ENCODE measurements at regions not wholly inside any gene's neighbourhood (a gene's known extent, or its start where the extent isn't known, plus 50 kb on each side); places are given as distances from the start of the nearest gene placed in this dataset.
"Not testable (repeated sequence)": the region's sequence is repeated elsewhere in the genome, so short reads cannot be mapped to it uniquely, and the experiment has no call there.

DNA sequence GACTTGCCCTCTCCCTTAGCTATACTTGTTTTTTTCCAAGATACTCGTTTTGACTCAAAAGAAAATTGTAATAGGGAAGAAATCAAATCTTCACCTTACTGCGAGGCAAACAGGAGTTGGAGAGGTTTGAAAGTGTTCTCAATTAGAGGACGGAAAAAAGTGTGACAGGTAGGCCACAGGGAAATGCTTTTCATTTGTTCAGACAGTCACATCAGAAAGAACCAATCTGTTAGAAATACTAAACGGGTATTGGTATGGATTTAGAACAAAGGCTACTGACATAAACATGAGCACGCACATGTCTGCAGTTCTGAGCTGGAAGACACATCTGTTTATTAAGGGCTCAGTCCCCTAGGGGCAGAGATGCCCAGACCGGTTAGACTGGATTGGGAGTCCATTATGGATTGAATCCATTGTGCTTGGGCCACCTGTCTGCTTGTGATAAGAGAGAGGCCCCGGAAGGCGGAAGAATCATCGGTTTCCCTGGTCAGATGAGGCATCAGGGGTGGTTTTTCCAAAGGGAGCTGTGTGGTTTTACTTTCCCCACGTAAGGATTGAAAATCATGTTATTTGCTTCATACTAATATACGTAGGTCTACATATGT is 220.9 kb upstream of the MYLIP start:
- DNase-seq (ENCODE audit: low read depth): no peak
- no peak overlapping the region for H3K4me3 ChIP-seq (ENCODE audit: low read depth, low read length)
- TF ChIP-seq, protein P1, sequence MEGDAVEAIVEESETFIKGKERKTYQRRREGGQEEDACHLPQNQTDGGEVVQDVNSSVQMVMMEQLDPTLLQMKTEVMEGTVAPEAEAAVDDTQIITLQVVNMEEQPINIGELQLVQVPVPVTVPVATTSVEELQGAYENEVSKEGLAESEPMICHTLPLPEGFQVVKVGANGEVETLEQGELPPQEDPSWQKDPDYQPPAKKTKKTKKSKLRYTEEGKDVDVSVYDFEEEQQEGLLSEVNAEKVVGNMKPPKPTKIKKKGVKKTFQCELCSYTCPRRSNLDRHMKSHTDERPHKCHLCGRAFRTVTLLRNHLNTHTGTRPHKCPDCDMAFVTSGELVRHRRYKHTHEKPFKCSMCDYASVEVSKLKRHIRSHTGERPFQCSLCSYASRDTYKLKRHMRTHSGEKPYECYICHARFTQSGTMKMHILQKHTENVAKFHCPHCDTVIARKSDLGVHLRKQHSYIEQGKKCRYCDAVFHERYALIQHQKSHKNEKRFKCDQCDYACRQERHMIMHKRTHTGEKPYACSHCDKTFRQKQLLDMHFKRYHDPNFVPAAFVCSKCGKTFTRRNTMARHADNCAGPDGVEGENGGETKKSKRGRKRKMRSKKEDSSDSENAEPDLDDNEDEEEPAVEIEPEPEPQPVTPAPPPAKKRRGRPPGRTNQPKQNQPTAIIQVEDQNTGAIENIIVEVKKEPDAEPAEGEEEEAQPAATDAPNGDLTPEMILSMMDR (IDR thresholded peaks at IDR 0.05; ENCODE audit: insufficient read depth, low read length): no peak

DNA sequence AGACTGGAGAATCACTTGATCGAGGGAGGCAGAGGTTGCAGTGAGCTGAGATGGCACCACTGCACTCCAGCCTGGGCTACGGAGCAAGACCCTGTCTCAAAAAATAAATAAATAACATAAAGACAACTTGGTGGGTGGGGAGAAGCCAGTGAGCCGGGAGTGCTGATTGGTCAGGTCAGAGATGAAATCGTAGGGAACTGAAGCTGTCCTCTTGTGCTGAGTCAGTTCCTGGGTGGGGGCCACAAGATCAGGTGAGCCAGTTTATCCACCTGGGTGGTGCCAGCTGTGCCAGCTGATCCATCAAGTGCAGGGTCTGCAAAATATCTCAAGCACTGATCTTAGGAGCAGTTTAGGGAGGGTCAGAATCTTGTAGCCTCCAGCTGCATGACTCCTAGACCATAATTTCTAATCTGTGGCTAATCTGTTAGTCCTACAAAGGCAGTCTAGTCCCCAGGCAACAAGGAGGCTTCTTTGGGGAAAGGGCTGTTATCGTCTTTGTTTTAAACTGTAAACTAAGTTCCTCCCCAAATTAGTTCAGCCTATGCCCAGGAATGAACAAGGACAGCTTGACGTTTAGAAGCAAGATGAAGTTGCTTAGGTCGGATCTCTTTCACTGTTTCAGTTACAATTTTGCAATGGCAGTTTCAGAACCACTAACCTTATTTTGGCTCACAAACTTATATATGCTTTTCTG is 221.5 kb upstream of the MYLIP start:
- H3K4me3 ChIP-seq (ENCODE audit: low read depth, low read length); DNase-seq (ENCODE audit: low read depth): not testable (repeated sequence)

DNA sequence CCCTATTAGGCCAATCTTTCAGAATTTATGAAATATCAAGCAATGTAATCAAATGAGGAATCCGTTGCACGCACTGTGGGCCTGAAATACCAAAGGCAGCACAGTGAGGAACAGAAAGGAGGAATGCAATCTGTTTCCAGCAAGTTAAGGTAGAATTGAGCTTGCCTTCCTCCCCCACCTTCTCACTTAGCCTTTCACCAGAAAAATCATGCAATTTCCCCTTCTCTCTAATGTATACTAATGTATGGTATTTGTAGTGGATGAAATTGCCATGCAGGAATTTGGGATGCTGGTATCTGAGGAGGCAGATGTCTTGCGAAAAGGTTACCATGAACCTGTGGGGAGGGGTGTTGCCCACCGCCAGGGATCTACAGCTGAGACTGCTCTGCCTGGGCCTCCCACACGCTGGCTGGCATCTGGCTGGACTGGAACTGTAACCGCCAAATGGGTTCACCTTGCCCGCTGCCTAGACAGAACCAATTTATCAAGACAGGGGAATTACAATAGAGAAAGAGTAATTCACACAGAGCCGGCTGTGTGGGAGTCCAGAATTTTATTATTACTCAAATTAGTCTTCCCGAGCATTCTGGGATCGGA is 222.4 kb upstream of the MYLIP start:
- DNase-seq (ENCODE audit: low read depth): no peak
- TF ChIP-seq, protein P1 (IDR thresholded peaks at IDR 0.05; ENCODE audit: insufficient read depth, low read length): no peak
- H3K4me3 ChIP-seq (ENCODE audit: low read depth, low read length): no peak overlapping the region

DNA sequence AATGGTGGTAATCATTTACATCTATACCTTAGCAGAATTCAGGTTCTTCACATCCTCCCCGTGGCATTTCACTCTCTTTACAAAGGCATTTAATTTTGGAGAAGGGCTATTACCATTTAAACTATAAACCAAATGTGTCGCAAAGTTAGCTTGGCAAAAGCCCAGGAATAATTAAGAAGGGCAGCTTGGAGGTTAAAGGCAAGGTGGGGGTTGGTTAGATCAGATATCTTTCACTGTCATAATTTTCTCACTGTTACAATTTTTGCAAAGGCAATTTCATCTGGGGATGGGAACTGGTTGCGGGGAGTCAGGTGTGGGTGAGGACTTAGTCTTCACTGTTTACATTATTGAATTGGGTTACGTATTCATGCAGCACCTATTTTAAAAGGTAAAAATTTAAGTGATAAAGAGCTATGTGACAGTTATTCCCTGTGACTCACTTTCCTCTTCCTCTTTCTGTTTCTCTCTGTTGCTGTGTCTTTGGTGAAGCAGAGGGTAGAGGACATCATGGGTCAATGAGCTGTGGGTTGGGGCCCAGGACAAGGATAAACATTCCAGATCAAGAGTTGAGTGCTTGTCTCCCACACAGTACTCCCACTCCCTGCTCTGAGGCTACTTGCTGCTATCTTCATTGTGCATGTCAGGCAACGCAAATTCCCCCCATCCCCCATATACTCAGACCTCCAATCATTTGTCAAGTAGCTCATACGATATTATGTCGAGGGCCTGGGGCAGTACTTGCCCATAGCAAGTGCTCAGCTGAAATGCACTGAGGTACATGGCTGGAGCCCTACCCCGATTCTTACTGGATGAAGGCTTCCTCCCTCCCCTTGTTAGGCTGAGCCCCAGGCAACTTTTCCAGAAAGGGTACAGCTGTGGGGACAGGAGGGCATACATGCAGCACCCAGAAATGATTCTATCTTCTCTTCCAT is 223.1 kb upstream of the MYLIP start:
- TF ChIP-seq, protein P1 (IDR thresholded peaks at IDR 0.05; ENCODE audit: insufficient read depth, low read length): no peak
- no peak for DNase-seq (ENCODE audit: low read depth)
- H3K4me3 ChIP-seq (ENCODE audit: low read depth, low read length): no peak overlapping the region

DNA sequence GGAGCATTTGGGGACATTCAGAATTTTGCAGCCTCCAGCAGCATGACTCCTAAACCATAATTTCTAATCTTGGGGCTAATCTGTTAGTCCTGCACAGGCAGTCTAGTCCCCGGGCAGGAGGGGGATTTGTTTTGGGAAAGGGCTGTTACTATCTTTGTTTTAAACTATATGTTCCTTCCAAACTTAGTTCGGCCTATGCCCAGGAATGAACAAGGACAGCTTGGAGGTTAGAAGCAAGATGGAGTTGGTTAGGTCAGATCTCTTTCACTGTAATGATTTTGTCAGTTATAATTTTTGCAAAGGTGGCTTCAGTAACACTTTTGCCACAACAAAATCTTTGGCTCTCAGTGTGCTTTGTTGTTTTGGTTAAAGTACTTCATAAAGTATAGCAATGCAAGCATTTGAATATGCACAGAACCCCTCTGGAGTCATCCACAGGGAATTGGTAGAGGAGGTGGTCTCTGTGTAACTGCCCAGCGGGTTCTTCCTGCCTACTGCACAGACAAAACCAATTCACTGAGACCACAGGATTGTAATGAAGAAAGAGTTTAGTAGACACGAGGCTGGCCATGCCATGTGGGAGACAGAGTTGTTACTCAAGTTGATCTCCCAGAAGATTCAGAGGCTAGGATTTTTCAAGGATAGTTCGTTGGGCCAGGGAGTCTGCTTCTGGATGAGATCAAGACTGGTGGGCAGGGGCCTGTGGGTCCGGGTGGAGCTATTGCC is 224.1 kb upstream of the MYLIP start:
- DNase-seq (ENCODE audit: low read depth): no peak
- no peak overlapping the region for H3K4me3 ChIP-seq (ENCODE audit: low read depth, low read length)
- TF ChIP-seq, protein P1 (IDR thresholded peaks at IDR 0.05; ENCODE audit: insufficient read depth, low read length): no peak

DNA sequence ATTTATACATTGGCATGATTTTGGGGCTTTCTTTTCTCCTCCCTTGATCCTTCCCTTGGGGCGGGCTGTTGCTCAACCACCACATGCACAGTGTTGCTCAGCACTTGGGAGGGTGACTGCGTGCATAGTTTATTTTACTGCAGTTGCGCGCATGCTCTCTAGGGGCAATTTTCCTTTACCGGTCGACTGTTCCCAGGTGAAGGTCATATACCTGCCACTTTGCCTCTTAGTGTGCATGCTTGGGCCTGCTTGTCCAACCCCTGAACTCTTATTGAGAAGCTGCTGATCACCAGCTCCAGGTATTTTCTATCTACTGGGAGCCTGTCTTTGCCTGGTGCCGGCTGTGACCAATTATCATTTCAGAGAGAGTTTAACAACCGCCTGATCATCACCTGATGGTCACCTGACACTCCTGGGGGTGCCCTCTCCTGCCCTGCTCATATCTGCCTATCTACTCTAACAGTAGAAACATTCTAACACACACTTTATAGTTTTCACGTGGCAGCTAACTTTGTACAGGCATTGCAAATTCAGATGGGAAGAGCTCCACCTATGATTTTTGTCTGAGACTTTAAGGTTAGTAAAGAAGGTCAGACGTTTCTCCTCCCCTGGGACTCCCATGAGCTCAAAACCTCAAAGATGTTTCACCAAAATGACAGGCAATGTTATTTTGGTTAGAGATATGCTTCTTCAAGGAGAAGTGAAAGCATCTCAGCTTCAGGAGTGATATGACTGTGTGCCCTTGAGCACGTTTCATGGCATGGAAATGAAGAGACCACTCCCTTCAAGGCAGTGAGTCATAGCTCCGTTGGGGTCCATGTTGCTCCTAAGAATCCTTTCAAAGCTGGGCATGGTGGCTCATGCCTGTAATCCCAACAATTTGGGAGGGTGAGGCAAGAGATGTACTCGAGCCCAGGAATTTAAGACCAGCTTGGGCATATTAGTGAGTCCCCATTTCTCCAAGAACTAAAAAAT is 227.5 kb upstream of the MYLIP start:
- no peak for DNase-seq (ENCODE audit: low read depth)
- no peak overlapping the region for H3K4me3 ChIP-seq (ENCODE audit: low read depth, low read length)
- TF ChIP-seq, protein P1 (IDR thresholded peaks at IDR 0.05; ENCODE audit: insufficient read depth, low read length): no peak

Measured in fibroblast of the aortic adventitia (primary cell).